ENCODE measurements at regions not wholly inside any gene's neighbourhood (a gene's known extent, or its start where the extent isn't known, plus 50 kb on each side); places are given as distances from the start of the nearest gene placed in this dataset.

DNA sequence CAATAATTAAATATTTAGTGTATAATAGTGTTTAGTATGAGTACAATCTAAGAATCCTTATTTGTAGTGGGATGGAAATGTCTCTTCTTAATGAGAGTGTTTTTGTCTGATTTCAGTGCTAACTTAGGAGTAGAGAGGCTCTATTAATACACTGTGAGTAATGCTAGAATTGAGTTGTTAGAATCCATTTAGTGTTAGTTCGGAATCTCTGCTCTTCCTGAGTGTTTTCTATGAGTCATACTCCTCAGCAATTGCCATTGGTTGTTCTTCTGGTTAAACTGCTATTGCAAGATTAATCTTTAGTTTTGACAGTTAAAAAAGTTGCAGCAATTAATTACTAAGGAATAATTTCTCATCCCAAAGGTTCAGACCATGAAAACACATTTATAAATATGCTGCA, 828.6 kb upstream of the POU3F3 start:
- in situ Hi-C loops (cut with HindIII; ENCODE audit: low sequenced_read_pairs): no loop called here
- TF ChIP-seq, protein P1, sequence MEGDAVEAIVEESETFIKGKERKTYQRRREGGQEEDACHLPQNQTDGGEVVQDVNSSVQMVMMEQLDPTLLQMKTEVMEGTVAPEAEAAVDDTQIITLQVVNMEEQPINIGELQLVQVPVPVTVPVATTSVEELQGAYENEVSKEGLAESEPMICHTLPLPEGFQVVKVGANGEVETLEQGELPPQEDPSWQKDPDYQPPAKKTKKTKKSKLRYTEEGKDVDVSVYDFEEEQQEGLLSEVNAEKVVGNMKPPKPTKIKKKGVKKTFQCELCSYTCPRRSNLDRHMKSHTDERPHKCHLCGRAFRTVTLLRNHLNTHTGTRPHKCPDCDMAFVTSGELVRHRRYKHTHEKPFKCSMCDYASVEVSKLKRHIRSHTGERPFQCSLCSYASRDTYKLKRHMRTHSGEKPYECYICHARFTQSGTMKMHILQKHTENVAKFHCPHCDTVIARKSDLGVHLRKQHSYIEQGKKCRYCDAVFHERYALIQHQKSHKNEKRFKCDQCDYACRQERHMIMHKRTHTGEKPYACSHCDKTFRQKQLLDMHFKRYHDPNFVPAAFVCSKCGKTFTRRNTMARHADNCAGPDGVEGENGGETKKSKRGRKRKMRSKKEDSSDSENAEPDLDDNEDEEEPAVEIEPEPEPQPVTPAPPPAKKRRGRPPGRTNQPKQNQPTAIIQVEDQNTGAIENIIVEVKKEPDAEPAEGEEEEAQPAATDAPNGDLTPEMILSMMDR (IDR thresholded peaks at IDR 0.05; ENCODE audit: low read depth, low read length, missing control alignments): no peak
- peak; percentile 13 for DNase-seq (ENCODE audit: low read depth)
- H3K4me3 ChIP-seq (ENCODE audit: low read depth, low read length): no peak overlapping the region

DNA sequence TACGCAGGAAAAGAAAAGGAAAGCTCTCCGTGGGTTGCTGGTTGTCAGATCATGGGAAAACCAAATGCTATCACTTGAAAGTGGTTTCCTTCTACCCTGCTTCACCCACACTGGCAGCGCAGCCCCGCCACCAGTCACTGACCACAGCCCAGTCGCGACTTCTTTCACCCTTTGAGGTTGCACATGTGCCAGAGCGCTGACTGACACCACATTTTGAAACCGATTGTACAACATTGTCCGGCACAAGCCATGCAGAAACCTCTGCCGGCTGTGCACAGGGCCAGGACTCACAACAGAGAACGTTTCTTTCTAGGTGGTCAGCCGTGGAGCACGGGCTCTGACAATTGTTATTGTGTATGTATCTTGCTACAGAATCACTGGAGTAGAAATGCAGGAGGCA, 827.2 kb upstream of the POU3F3 start:
- in situ Hi-C loops (cut with HindIII; ENCODE audit: low sequenced_read_pairs): no loop called here
- H3K4me3 ChIP-seq (ENCODE audit: low read depth, low read length): peak overlapping the region; percentile 17
- TF ChIP-seq, protein P1 (IDR thresholded peaks at IDR 0.05; ENCODE audit: low read depth, low read length, missing control alignments): no peak
- DNase-seq (ENCODE audit: low read depth): no peak

DNA sequence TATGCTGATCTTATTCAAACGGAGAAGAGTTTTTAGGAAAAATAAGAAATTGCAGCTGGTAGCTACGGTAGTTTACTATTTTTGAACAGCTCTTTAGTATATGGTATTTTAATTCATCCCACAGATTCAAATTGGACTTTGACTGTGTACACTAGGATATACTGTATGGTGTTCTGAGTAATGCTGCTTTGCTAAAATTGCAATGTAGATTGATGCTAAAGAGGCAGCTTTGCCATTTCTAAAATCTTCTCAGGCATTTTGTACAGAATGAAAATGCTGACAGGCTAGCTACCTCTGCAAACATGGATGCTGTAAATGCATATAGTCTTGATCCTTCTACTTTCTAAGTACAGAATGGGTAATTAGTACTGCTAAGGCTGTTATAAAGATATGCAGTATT, 826.6 kb upstream of the POU3F3 start:
- in situ Hi-C loops (cut with HindIII; ENCODE audit: low sequenced_read_pairs): no loop called here
- H3K4me3 ChIP-seq (ENCODE audit: low read depth, low read length): no peak overlapping the region
- DNase-seq (ENCODE audit: low read depth): no peak
- TF ChIP-seq, protein P1 (IDR thresholded peaks at IDR 0.05; ENCODE audit: low read depth, low read length, missing control alignments): no peak

DNA sequence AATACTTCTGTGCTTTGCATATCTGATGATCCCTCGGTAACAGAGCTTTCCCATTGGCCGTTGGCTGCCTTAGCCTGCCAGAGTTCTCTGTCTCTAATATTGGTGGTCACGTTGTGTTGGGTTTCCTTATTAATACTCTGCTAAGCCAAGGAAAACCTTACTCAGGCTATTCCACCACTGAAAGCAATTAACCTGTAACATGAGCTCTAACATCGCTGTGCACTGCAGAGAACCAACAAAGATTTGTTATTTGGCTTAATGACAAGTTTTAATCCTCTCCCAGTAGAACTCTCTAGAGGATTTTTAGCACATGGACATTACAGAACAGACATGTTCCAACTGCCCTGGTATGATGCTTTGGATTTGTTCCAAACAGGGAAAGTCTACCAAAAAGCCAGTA, 825.9 kb upstream of the POU3F3 start:
- peak; percentile 31 for DNase-seq (ENCODE audit: low read depth)
- no peak overlapping the region for H3K4me3 ChIP-seq (ENCODE audit: low read depth, low read length)
- in situ Hi-C loops (cut with HindIII; ENCODE audit: low sequenced_read_pairs): no loop called here
- TF ChIP-seq, protein P1 (IDR thresholded peaks at IDR 0.05; ENCODE audit: low read depth, low read length, missing control alignments): no peak

DNA sequence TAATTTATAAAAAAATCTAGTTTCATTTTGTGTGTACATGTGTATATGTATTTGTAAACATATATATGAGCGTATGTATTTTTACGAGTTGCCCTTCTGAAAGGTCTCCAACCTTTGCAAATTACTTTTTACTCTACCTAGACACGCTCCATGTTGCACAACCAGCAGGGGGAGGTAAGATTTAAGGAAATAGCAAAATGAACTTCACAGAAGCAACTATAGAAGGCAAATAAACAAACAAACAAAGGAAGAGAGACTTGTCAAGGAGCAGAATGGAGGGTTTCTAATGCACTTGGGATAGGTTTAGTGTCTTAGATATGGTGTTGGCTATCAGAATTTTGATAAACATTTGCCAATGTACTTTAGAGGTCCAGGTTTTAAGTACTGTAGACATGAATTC, 820.5 kb upstream of the POU3F3 start:
- H3K4me3 ChIP-seq (ENCODE audit: low read depth, low read length): no peak overlapping the region
- TF ChIP-seq, protein P1 (IDR thresholded peaks at IDR 0.05; ENCODE audit: low read depth, low read length, missing control alignments): peak; percentile 73
- in situ Hi-C loops (cut with HindIII; ENCODE audit: low sequenced_read_pairs): no loop called here
- DNase-seq (ENCODE audit: low read depth): peak; percentile 18

DNA sequence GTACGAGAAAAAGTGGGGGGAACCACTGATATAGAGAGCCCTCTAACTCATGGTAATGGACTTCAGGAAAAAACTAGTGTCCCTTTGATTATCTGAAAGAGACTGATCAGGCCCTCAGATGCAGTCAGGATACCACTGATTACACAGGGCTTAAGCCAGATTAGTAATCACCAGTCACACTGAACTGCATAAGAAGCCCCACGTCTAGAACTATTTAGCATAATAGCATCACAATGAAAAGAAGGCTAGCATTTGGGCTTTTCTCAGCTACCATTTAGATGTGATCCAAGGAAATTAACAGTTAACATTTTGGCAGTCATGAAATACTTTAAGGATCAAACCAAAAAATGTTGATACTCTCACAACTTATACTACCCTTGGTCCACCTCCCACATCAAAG, 813.1 kb upstream of the POU3F3 start:
- in situ Hi-C loops (cut with HindIII; ENCODE audit: low sequenced_read_pairs): no loop called here
- no peak overlapping the region for H3K4me3 ChIP-seq (ENCODE audit: low read depth, low read length)
- no peak for DNase-seq (ENCODE audit: low read depth)
- TF ChIP-seq, protein P1 (IDR thresholded peaks at IDR 0.05; ENCODE audit: low read depth, low read length, missing control alignments): no peak

DNA sequence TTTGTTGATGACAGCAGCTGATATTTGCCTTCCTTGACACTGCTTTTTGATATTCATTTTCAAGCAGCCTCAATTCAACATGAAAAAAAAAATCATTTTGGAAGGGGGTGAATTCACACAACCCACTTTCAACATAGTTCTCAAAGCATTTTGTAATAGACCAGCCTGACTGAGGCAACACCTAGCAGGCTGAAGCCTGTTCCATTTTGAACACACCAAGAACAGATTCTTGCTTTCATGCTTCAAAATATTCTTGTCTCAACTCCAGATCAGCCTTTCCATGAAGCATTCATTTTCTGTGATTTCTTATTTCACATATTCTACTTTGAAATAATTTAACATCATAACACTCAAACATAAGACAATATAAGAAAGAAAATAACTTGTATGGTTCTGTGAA, 812.6 kb upstream of the POU3F3 start:
- in situ Hi-C loops (cut with HindIII; ENCODE audit: low sequenced_read_pairs): no loop called here
- no peak for DNase-seq (ENCODE audit: low read depth)
- TF ChIP-seq, protein P1 (IDR thresholded peaks at IDR 0.05; ENCODE audit: low read depth, low read length, missing control alignments): no peak
- H3K4me3 ChIP-seq (ENCODE audit: low read depth, low read length): no peak overlapping the region

Data from astrocyte of the cerebellum (primary cell).